WTC11 (cell line): ENCODE measurements at regions not wholly inside any gene's neighbourhood (a gene's known extent, or its start where the extent isn't known, plus 50 kb on each side); places are given as distances from the start of the nearest gene placed in this dataset.
A peak's percentile ranks its signal among the peaks of the same experiment; 100 is the strongest.

Experiments
- ATAC-seq: fragments of 200-7000 bp; cut with Tn5 transposase; 2 replicates; pipeline ENCODE4 v1.10.0; 2021; ENCODE audit warnings: mild to moderate bottlenecking, moderate library complexity
- CTCF ChIA-PET: fragments of 300-600 bp; sonication (Branson Sonifier 250); formaldehyde crosslinking; loops from one replicate; lab custom pipeline; 2021; ENCODE audit warnings: antibody characterized with exemption; lab: Charles Lee
- POLR2A ChIA-PET: fragments of 350-600 bp; sonication (Branson Sonifier 250); formaldehyde crosslinking; loops from one replicate; lab custom pipeline; 2021; ENCODE audit warnings: antibody characterized with exemption; lab: Charles Lee
- DNase-seq: peaks from one replicate; pipeline ENCODE4 v3.0.0; 2021; ENCODE audit warnings: low spot score
- H3K27ac Mint-ChIP-seq: 2 replicates; pipeline ENCODE4 v1.8.0; 2021; ENCODE audit warnings: mixed read lengths
- H3K27me3 Mint-ChIP-seq: 2 replicates; pipeline ENCODE4 v1.8.0; 2021; ENCODE audit warnings: low read depth, mild to moderate bottlenecking, moderate library complexity, mixed read lengths
- H3K36me3 Mint-ChIP-seq: 2 replicates; pipeline ENCODE4 v1.8.0; 2021; ENCODE audit warnings: mixed read lengths
- H3K4me1 Mint-ChIP-seq: 2 replicates; pipeline ENCODE4 v1.8.0; 2022; ENCODE audit warnings: mixed read lengths
- H3K4me3 Mint-ChIP-seq: 2 replicates; pipeline ENCODE4 v1.8.0; 2021; ENCODE audit warnings: mild to moderate bottlenecking, moderate library complexity, mixed read lengths
- H3K9me3 Mint-ChIP-seq: 2 replicates; pipeline ENCODE4 v1.8.0; 2021; ENCODE audit warnings: mixed read lengths
- ELF4 ChIP-seq: sonication (generic); formaldehyde crosslinking; IDR thresholded peaks from 2 replicates; pipeline ENCODE4 v1.8.1; 2022; ENCODE audit warnings: low read depth, mild to moderate bottlenecking, moderate library complexity, missing genetic modification reagents
- FOXJ3 ChIP-seq: sonication (generic); formaldehyde crosslinking; IDR thresholded peaks from 2 replicates; pipeline ENCODE4 v1.9.0; 2021; ENCODE audit warnings: missing genetic modification reagents, mild to moderate bottlenecking, borderline replicate concordance
- FOXK1 ChIP-seq: sonication (generic); formaldehyde crosslinking; IDR thresholded peaks from 2 replicates; pipeline ENCODE4 v1.8.0; 2022; ENCODE audit warnings: mild to moderate bottlenecking, moderate library complexity, missing genetic modification reagents
- JAZF1 ChIP-seq: fragments of 250-450 bp; sonication (Bioruptor Pico); IDR thresholded peaks from 2 replicates; pipeline ENCODE4 v1.9.0; 2021; ENCODE audit warnings: moderate library complexity, mild to moderate bottlenecking, inconsistent platforms
- JUN ChIP-seq: sonication (generic); formaldehyde crosslinking; IDR thresholded peaks from 2 replicates; pipeline ENCODE4 v1.8.0; 2023; ENCODE audit warnings: mild to moderate bottlenecking, missing genetic modification reagents
- NR3C1 ChIP-seq: sonication (generic); formaldehyde crosslinking; conservative IDR thresholded peaks from 2 replicates; pipeline ENCODE4 v1.8.1; 2023; ENCODE audit warnings: low read depth, mild to moderate bottlenecking, missing genetic modification reagents
- TEAD4 ChIP-seq: sonication (generic); formaldehyde crosslinking; IDR thresholded peaks from 2 replicates; pipeline ENCODE4 v1.8.0; 2022; ENCODE audit warnings: mild to moderate bottlenecking, missing genetic modification reagents
- ZNF121 ChIP-seq: sonication (generic); formaldehyde crosslinking; IDR thresholded peaks from 2 replicates; pipeline ENCODE4 v1.8.0; 2023; ENCODE audit warnings: missing genetic modification reagents
- ZNF263 ChIP-seq: sonication (generic); formaldehyde crosslinking; IDR thresholded peaks from 2 replicates; pipeline ENCODE4 v1.8.1; 2022; ENCODE audit warnings: low read depth, mild to moderate bottlenecking, moderate library complexity, missing genetic modification reagents
- ZNF423 ChIP-seq: fragments of 250-450 bp; sonication (Bioruptor Pico); IDR thresholded peaks from 2 replicates; pipeline ENCODE4 v2.1.2; 2022; ENCODE audit warnings: mild to moderate bottlenecking, moderate library complexity
- TF ChIP-seq, protein P1 (sequence below): sonication (generic); formaldehyde crosslinking; IDR thresholded peaks from 2 replicates; pipeline ENCODE4 v1.8.0; 2023; ENCODE audit warnings: mild to moderate bottlenecking, missing genetic modification reagents
- TF ChIP-seq, protein P2 (sequence below): sonication (generic); formaldehyde crosslinking; IDR thresholded peaks from 2 replicates; pipeline ENCODE4 v1.8.0; 2022; ENCODE audit warnings: mild to moderate bottlenecking, missing genetic modification reagents
- TF ChIP-seq, protein P3 (sequence below): sonication (generic); formaldehyde crosslinking; IDR thresholded peaks from 2 replicates; pipeline ENCODE4 v1.8.1; 2023; ENCODE audit warnings: mild to moderate bottlenecking, missing genetic modification reagents
- TF ChIP-seq, protein P4 (sequence below): fragments of 250-450 bp; sonication (Bioruptor Pico); conservative IDR thresholded peaks from 2 replicates; pipeline ENCODE4 v1.9.0; 2021; ENCODE audit warnings: mild to moderate bottlenecking
- TF ChIP-seq, protein P5 (sequence below): sonication (generic); formaldehyde crosslinking; IDR thresholded peaks from 2 replicates; pipeline ENCODE4 v1.8.1; 2022; ENCODE audit warnings: missing genetic modification reagents, borderline replicate concordance
- TF ChIP-seq, protein P6 (sequence below): sonication (generic); formaldehyde crosslinking; IDR thresholded peaks from 2 replicates; pipeline ENCODE4 v1.8.1; 2023; ENCODE audit warnings: mild to moderate bottlenecking, missing genetic modification reagents, borderline replicate concordance

DNA sequence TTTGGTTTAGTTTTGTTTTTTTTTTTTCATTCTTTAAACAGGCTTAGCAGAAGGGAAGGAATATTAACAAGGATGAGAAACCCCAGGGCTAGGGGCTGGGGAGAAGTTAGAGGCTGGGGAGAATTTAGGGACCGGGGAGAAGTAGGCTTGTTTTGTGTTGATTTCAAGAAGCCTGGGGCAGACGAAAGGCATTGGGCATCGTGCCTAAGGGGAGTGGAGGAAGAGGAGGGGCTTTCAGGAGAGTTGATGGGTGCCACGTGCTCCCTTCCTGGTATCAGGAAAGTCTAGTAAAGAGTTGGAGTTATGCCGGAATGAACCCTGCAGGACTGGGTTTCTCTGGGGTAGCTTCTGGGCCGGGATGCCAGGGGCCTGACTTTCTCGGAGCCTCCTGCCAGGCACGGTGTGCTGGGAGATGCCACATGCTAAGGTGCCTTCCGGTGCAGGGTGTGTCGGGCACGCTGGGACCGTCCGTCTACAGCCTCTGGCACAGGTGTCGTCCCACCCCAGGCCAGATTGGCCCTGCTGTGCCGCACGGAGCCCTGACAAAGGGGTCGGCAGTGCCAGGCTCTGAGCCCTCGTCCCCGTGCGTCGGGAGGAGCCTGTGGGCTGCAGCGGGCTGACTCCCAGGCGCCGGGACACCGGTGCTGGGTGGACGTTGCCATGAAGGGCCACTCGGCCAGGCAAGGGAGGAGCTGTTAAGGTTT lies 159.9 kb downstream of the OLFM1 start (continued):
- TF ChIP-seq, protein P1, sequence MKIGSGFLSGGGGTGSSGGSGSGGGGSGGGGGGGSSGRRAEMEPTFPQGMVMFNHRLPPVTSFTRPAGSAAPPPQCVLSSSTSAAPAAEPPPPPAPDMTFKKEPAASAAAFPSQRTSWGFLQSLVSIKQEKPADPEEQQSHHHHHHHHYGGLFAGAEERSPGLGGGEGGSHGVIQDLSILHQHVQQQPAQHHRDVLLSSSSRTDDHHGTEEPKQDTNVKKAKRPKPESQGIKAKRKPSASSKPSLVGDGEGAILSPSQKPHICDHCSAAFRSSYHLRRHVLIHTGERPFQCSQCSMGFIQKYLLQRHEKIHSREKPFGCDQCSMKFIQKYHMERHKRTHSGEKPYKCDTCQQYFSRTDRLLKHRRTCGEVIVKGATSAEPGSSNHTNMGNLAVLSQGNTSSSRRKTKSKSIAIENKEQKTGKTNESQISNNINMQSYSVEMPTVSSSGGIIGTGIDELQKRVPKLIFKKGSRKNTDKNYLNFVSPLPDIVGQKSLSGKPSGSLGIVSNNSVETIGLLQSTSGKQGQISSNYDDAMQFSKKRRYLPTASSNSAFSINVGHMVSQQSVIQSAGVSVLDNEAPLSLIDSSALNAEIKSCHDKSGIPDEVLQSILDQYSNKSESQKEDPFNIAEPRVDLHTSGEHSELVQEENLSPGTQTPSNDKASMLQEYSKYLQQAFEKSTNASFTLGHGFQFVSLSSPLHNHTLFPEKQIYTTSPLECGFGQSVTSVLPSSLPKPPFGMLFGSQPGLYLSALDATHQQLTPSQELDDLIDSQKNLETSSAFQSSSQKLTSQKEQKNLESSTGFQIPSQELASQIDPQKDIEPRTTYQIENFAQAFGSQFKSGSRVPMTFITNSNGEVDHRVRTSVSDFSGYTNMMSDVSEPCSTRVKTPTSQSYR (CRISPR knock-in tag) = no peak
- TF ChIP-seq FOXK1 (CRISPR knock-in tag) = no peak
- TF ChIP-seq, protein P2, sequence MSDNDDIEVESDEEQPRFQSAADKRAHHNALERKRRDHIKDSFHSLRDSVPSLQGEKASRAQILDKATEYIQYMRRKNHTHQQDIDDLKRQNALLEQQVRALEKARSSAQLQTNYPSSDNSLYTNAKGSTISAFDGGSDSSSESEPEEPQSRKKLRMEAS (CRISPR knock-in tag) = no peak
- TF ChIP-seq ZNF423 = no peak
- TF ChIP-seq FOXJ3 (CRISPR knock-in tag) = no peak
- TF ChIP-seq TEAD4 = no peak

DNA sequence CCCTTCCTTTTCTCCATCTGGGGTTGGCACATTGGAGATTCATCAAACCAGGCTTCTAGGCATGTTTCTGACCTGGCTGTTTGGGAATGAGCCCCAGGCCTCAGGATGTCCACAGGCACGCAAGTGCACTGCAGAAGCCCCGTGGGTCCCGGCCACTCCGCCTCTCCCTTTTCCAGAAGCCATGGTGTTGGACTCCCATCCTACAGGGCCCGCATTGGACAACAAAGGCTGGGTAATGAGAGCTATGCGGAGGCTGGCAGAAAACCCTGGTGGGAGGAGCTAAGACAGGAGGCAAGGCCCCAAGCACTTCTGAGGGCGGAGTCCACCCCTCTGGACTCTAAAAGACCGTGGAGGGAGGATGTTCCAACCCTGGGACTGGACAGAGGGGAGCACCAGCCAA lies 160.6 kb downstream of the OLFM1 start:
- H3K4me3 Mint-ChIP-seq = no peak overlapping the region
- CTCF ChIA-PET = interaction anchor here (0.6 to 1.0 kb wide), 3 partner anchors 30 to 163 kb away, joined by 3 to 4 read pairs (median 3); no protein-coding TSS in a partner anchor
- peak; percentile 74 for ATAC-seq

More for the DNA sequence above, 160.6 kb downstream of the OLFM1 start:
- TF ChIP-seq ZNF121 (CRISPR knock-in tag) (no peak), NR3C1 (no peak), ELF4 (no peak), JUN (no peak), ZNF263 (no peak), JAZF1 (CRISPR knock-in tag) (no peak)
- TF ChIP-seq, protein P3, sequence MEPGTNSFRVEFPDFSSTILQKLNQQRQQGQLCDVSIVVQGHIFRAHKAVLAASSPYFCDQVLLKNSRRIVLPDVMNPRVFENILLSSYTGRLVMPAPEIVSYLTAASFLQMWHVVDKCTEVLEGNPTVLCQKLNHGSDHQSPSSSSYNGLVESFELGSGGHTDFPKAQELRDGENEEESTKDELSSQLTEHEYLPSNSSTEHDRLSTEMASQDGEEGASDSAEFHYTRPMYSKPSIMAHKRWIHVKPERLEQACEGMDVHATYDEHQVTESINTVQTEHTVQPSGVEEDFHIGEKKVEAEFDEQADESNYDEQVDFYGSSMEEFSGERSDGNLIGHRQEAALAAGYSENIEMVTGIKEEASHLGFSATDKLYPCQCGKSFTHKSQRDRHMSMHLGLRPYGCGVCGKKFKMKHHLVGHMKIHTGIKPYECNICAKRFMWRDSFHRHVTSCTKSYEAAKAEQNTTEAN (CRISPR knock-in tag) = no peak
- TF ChIP-seq, protein P4, sequence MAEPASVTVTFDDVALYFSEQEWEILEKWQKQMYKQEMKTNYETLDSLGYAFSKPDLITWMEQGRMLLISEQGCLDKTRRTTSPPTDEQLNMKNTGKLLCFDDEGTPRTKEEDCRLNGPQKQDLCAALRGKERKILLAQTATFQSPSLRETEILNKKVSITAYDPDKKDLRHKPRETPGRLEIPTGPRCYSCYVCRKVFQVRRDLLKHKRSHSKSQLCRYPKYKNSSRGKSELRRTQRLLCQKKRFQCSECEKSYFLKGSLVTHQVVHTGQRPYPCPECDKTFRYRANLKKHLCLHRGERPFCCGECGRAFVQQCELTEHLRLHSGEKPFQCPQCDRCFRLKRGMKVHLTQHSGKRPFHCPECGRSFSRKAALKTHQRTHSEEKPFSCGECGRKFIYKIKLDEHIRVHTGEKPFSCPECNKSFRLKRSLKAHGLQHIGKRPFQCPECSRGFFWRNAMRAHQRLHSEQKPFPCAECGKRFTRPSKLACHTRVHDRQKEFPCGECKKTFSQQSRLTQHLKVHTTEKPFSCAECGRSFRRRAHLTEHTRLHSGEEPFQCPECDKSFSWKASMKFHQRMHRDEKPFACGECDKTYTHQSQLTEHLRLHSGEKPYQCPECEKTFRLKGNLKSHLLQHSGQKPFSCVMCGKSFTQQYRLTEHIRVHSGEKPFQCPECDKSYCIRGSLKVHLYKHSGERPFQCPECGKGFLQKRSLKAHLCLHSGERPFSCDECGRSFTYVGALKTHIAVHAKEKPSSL (CRISPR knock-in tag) = no peak
- TF ChIP-seq, protein P5, sequence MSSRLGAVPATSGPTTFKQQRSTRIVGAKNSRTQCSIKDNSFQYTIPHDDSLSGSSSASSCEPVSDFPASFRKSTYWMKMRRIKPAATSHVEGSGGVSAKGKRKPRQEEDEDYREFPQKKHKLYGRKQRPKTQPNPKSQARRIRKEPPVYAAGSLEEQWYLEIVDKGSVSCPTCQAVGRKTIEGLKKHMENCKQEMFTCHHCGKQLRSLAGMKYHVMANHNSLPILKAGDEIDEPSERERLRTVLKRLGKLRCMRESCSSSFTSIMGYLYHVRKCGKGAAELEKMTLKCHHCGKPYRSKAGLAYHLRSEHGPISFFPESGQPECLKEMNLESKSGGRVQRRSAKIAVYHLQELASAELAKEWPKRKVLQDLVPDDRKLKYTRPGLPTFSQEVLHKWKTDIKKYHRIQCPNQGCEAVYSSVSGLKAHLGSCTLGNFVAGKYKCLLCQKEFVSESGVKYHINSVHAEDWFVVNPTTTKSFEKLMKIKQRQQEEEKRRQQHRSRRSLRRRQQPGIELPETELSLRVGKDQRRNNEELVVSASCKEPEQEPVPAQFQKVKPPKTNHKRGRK (CRISPR knock-in tag) = no peak
- TF ChIP-seq, protein P6, sequence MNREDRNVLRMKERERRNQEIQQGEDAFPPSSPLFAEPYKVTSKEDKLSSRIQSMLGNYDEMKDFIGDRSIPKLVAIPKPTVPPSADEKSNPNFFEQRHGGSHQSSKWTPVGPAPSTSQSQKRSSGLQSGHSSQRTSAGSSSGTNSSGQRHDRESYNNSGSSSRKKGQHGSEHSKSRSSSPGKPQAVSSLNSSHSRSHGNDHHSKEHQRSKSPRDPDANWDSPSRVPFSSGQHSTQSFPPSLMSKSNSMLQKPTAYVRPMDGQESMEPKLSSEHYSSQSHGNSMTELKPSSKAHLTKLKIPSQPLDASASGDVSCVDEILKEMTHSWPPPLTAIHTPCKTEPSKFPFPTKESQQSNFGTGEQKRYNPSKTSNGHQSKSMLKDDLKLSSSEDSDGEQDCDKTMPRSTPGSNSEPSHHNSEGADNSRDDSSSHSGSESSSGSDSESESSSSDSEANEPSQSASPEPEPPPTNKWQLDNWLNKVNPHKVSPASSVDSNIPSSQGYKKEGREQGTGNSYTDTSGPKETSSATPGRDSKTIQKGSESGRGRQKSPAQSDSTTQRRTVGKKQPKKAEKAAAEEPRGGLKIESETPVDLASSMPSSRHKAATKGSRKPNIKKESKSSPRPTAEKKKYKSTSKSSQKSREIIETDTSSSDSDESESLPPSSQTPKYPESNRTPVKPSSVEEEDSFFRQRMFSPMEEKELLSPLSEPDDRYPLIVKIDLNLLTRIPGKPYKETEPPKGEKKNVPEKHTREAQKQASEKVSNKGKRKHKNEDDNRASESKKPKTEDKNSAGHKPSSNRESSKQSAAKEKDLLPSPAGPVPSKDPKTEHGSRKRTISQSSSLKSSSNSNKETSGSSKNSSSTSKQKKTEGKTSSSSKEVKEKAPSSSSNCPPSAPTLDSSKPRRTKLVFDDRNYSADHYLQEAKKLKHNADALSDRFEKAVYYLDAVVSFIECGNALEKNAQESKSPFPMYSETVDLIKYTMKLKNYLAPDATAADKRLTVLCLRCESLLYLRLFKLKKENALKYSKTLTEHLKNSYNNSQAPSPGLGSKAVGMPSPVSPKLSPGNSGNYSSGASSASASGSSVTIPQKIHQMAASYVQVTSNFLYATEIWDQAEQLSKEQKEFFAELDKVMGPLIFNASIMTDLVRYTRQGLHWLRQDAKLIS (CRISPR knock-in tag) = no peak
- DNase-seq = no peak
- Mint-ChIP-seq H3K27me3 (no peaks in the 10 kb centered on the region; the same call in 1 of the 2 replicates), H3K36me3 (no peaks in the 10 kb centered on the region), H3K4me1 (0 out of 2 replicates have a peak, but pooled peaks cover 2% of the 10 kb centered on the region), H3K27ac (no peak overlapping the region), H3K9me3 (no peaks in the 10 kb centered on the region)
- POLR2A ChIA-PET = no interaction called here
